ENCODE measurements at regions not wholly inside any gene's neighbourhood (a gene's known extent, or its start where the extent isn't known, plus 50 kb on each side); places are given as distances from the start of the nearest gene placed in this dataset.

DNA sequence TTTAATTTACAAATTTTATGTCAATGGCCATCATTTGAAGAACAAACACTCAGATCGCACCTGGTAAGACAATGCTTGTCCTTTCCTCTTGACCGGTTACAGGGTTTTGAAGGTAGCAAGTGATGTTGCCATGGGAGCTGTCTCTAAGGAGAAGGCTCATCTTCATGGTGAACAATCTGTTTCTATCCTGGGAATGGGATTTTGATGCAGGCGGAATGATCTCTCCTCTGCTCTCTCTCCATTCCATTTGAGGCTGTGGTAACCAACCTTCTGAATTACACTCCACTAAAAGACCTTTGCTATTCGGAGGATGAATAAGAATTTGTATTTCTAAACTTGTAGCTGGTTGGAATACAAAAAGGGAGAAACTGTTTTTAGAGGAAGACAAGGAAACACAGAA lies 57.9 kb upstream of the SLC5A9 start:
- no peak for DNase-seq

DNA sequence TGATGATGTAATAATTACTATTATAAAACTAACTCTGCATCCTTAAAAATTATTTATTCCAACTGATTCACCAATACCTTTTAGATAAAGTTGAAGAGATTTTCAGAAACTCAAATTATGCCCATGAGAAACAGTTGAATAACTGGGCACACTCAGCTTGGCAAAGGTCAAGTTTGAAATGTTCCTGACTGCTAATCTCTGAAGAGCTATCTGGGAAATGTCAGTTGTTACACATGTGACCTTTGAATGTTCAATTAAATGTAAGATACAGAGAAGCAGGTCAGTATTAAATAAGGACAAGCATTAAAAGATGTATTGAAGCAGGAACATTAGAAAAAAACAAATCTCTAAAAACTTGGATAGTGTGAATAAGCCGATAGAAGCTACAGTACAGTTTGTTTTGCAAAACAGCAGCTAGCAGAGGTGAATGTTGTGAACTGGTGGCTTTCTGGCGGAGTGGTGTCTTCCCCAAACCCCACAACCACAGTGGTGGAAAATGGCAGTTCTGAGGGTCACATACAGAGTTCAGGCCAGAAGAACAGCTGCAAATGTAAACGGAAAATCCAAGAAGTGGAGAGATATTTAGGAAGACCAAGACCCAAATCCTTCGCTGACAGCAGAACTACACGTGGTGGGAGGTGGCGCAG lies 61.9 kb upstream of the SLC5A9 start:
- DNase-seq: no peak

DNA sequence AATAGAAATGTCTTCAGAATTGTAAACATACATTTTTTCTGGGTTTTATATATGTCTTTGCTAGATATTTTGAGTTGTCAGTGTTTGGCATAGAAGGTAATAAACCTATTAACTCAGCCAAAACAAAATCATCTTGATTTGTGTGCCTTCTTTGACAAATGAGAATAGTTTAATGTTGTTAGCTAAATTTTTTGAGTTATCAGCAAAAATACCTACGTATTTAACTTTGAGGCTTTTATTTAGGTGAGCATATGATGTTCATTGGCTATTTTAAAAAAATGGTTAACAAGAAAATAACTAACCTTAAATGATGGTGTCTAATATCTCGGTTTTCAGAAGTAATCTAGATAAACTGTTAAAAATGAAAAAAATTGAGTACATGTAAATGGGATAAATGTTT lies 83.2 kb upstream of the SLC5A9 start:
- DNase-seq: no peak

DNA sequence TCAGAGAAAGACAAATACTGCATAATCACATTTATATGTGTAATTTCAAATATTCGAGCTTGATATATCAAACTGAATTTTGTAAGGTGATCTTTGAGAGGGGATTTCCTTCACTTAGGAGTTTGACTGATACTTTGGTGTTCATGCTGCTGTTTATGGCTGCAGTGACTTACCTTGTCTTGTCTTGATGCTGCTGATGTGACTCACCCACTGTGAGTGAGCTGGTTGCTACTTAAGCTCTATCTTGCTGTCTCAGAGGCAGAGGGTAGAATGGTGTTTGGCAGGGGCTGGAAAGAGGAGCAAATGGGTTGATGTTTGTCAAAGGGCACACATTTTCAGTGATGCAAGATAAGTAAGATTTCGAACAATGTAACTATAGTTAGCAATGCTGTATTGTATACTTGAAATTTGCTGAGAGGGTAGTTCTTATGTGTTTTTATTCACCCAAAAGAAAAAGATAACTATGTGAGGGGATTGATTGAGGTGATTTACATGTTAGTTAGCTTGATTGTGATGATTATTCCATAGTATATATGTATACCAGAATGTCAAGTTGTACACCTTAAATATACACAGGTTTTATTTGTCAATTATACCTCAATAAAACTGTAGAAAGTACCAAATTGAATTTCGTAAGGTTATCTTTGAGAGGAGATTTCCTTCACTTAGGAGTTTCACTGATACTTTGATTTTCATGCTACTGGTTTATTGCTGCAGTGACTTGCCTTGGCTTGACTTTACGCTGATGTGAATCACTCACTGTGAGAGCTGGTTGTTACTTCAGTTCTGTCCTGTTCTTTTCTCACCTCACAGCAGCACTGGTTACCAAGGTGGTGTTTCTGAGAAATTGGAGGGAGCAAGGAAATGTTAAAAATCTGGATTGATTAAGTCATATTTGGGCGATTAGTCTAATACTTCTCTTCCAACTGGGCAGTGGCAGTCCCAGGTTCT lies 94.5 kb upstream of the SLC5A9 start:
- DNase-seq: no peak

DNA sequence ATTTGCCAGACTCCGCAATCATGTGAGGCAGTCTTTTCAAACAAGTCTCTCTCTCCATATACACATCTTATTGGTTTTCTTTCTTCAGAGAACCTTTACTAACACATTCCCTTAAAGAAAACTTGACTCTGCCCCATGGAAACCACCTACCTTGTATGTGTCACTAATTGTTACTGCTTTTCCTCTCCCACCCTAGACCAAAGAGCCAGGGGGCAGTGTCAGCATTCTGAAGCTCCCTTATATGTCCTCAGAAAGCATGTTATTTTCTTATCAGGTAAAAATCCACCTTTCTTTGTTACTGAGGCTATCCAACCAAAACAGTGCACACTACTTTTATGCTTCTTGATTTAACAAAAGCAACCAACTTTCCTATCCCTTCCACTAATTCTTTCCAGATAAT lies 98.9 kb upstream of the SLC5A9 start:
- no peak for DNase-seq

DNA sequence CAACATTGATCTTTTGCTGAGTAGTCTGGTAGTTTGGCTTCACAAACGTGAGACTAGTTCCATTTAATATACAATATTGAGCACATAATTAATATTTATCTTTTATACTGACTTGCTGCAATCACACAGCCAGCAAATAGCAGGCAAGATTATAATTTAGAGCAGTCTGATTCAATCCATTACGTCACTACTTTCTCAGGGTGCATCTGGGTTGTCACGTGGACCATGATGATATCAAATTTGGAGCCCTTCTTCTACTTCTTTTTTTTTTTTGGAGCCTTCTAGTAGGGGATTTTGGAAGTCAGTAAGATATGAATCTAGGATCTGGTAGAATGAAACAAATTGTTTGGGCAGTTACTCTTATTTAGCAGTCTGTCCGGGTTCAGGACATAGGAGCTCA lies 100.6 kb upstream of the SLC5A9 start:
- DNase-seq: peak; percentile 18

DNA sequence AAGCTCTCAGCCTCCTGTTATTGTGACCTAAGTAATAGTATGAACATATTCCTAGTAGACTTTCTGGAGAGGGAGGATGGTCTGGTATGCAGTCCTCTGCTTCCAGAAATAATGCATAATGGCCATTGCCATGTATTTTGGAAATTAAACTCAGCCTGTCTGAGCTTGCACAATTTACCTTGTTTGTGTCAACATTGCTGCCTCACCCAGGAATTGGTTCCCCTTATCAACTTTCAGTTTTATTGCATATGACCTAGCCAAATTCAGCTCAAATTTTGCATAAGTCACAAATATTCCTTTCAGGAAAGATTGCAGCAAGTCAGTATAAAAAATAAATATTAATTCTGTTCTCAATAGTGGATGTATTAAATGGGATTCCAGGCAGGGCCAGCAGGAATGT lies 101.9 kb upstream of the SLC5A9 start:
- peak; percentile 45 for DNase-seq

DNA sequence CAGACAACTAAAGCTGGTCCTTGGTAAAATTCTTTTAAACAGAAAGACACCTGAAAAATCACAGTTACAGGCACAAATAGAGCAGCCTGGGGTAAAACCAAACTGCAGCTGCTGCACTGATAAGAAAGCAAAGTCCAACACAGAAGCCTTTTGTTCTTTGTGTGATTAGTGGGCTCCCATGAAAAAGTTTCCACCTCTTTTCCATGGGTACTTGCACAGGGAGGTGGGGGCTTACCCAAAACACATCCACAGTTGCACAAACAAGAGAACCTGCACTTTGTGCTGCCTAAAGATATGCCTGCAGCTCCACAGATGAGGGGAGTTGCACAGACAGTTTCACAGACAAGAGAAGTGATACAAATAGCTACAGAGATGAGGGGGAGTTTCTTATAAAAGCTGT lies 106.7 kb upstream of the SLC5A9 start:
- DNase-seq: no peak

DNA sequence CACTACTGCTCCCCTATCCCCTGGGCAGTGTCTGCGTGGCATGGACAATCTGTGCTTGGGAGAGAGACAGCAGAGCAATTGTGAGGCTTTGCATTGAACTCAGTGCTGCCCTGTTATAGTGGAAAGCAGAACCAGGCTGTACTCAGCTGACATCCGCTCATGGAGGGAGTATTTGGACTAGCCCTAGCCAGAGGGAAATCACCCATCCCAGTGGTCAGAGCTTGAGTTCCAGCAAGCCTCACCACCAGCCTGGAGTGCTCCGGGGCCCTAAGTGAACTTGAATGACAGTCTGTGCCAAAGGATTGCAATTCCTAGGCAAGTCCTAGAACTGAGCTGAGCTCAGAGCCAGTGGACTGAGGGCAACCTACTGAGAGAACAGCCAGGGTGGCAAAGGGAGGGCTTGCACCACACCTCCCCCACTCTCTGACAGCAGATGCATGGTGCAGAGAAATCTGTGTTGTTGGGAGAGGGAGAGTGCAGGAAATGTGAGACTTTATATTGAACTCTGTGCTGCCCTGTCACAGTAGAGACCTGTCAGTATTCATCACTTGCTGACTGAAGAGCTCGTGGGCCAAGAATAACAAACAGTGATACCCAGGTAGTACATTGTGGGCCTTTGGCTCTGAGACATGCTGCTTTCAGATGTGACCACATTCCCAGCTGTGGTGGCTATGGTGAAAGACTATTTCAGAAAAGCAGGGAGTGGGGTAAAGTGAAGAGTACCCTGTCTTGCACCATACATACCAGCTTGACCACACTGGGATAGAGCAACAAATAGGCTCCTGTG lies 107.7 kb upstream of the SLC5A9 start:
- DNase-seq: no peak

DNA sequence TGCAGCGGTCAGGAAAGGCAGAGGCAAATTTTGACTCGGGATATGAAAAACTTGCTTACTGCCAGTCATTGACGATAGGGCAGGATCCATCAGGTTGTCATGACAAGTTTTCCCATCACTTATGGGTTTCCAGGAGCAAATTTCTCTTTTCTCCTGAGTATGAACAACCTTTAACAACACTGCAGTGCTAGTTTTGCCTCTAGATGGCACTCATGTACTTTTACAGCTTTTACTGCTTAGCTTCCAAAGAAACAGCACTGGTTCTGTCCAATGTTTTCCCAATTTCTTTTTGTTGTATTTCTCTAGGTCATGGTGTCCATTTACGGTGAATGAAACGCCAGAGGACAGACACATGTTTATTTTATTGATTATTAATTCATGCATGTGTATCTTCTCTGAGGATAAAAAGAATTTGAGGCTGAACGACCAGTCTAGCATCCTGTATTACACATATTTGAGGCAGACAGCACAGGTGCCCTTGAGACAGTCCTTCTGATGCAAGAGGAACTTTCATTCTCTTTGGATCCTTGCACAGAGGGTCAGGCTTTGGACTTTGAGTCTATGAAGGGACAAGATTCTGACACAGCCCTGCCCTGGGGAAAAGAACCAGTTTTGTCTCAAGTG lies 112.3 kb upstream of the TRABD2B start:
- peak; percentile 76 for DNase-seq

DNA sequence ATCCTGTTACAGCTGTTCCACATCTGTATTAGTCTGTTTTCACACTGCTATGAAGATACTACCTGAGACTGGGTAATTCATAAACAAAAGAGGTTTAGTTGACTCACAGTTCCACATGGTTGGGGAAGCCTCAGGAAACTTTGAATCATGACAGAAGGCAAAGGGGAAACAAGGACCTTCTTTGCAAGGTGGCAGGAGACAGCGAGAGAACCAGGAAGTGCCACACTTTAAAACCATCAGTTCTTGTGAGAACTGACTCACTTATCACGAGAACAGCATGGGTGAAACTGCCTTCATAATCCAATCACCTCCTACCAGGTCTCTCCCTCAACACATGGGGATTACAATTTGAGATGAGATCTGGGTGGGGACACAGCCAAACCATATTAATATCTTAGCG lies 110.3 kb upstream of the TRABD2B start:
- DNase-seq: no peak

DNA sequence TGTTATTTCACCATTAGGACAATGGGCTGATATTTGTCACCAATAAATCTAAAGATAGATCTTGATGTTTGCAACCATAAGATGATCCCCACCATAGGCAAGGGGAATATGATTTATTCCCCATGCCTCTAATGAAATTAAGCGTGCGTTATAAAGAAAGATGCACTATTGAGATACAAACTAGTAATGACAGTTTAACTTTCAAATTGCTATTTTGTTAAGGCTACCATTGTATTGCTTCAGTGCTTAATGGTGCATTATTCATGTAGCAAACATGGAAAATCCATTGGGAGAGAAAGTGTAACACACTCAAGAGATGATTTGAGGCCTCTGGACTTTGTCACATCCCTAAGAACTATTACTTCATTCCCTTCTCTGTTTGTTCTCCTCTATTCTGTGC lies 108.9 kb upstream of the TRABD2B start:
- no peak for DNase-seq

DNA sequence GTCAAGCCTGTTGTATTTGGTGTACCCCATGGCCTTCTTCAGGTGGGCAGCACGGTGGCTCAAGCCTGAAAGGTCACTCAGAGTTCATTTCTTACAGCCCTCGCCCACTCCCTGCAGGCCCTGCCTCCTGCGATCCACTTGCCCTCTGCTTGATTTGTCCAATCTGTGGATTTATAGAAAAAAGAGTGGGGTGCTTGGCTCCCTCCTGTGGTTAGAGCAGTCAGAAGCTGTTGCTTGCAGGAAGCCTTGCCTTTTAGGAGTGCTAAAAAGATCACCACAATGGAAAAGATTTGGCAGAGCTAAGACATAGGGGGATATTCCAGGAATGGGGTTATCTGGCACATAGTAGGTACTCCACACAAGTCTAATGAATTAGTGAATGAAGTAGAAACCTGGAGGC lies 108.0 kb upstream of the TRABD2B start:
- no peak for DNase-seq

DNA sequence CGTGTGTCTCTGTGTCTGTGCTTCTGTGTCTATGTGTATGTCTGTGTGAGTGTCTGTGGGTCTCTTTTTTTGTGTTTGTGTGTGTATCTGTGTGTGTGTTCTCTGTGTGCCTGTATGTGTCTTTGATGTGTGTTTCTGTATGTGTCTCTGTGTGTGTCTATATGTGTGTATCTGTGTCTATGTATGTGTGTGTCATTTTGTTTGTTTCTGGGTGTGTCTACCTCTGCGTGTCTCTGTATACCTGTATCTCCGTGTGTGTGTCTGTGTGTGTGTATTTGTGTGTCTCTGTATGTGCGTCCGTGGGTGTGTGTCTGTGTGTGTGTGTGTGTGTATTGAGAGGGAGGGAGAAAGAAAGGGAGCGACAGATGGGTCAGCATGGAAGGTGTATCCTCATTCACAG lies 106.3 kb upstream of the TRABD2B start:
- DNase-seq: no peak

DNA sequence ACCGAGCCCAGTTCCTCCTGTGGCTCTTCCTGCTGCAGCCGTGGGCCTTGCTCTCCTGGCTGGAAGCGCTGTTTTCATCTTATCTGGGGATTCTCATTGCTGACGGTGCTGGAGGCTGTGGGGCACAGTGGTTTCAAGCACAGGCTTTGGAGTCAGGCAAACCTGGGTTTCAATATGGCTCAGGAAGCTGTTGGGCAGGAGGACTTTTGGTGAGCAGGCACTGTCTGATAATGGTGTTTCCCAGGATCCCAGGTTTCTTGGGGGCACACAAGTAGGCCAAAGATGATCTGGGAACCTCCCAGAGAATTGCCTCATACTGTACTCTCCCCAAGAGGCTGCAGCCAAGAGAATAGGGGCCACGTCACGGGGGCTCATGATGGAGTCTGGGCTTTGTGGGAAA lies 105.6 kb upstream of the TRABD2B start:
- no peak for DNase-seq

DNA sequence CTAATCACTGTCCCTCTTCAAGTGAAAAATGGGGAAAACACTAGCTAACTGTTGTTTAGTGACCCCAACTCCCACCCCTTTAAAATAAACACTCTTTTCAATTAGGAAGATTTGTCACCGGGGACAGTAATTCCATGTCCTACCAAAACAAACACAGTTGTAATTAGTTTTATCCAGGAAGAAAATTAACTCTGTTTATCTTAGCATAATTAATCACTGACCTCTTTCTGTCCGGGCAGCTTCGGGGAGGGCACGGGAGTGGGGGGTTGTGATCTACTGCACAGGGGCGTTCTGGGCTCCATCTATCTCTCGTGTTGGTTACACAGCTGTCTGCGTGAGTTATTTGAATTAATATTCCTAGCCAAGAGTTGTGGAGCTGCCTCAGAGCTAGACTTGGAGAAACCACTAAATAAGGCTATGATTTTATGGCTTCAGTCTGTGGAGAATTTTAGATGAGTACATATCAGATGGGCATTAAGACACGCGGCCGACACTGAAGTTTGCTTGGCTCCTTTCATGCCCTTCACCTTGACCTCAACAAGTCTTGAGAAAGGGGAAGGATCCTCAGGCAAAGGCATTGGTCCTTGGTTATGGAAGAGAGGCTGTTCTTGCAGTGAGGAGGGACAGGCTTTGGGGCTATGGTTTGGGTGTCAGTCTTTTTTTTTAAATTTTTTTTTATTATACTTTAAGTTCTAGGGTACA lies 102.0 kb upstream of the TRABD2B start:
- no peak for DNase-seq

DNA sequence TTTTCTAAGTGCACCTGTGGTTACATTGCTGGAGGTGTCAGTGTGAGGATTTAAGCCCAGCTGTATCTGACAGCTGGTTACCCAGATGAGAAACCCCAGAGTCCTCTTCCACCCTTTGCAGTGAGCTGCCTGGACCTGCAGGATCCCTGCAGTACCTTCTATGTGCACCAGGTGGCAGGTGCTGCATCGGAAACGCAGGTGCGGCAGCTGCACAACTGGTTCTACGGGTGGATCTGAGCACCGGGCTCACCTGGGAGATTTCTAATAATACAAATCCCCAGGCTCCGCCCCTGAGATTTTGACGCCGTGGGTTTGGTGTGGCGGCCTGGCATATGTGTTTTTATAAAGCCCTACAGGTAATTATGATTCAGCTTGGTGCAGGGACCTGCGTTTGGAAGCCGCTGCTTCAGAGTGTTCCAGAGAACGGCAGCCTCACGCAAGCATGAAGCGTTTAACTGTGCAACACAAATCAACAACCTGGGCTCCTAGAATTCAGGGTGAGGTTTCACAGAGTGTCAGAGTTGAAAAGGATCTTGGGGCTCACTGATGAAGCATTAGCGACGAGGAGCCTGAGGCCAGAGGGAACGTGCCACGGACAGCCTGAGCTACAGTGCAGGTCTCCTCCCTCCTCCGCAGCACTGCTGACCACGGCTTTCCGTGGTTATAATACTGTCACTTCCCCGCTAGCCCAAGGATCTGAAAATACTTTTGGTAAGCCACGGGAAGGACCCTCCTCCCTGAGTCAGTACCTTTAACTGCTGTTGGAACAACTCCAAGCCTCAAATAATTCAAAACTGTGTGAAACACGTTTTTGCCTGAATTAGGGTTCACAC lies 96.7 kb upstream of the TRABD2B start:
- peak; percentile 23 for DNase-seq

DNA sequence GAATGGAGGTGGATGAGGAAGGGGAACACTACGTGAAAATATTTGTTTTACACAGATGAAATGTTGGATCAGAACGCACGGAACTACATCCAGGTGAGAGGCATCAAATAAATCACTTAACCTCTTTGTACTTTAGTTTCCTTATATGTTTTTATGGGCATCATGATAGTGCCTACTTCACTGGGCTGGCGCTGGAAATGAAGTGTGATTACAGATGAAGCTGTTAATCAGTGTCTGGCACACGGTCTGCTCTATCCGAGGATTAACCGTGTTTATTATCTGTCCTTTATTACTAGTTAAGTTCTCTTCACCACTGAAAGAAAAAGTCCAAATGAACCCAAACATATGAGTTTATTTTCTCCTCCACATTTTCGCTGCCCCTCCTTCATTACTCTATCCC lies 96.0 kb upstream of the TRABD2B start:
- no peak for DNase-seq

DNA sequence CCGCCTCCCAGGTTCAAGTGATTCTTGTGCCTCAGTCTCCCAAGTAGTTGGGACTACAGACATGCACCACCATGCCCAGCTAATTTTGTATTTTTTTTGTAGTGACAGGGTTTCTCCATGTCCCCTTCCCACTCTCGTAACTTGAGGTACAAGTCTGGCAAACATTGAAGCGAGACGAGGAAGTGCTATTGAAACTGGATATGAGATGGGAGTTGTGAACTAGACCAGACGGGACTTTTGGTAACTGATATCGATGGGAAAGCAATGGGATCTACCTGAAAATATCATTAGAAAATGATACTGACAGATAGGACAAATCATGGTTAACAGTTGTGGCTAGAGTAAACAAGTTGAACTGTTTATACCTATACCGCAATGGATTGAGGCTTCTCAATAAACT lies 95.2 kb upstream of the TRABD2B start:
- no peak for DNase-seq

DNA sequence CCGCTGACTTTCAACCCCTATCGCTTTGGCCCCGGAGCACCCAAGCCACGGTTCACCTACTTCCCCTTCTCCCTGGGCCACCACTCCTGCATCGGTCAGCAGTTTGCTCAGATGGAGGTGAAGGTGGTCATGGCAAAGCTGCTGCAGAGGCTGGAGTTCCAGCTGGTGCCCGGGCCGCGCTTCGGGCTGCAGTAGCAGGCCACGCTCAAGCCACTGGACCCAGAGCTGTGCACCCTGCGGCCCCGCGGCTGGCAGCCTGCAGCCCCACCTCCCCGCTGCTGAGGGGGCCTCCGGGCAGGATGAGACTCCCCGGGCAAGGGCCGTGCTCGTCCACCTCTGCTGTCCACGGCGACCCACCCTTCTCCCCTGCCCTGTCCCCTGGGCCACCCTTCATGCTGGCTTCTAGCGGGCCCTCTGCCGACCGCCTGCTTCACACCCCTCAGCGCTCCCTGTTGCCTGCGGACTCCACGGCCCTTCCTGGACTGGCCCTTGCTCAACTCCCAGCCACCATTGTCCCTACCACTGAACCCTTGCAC lies 92.2 kb upstream of the TRABD2B start:
- DNase-seq: no peak

DNA sequence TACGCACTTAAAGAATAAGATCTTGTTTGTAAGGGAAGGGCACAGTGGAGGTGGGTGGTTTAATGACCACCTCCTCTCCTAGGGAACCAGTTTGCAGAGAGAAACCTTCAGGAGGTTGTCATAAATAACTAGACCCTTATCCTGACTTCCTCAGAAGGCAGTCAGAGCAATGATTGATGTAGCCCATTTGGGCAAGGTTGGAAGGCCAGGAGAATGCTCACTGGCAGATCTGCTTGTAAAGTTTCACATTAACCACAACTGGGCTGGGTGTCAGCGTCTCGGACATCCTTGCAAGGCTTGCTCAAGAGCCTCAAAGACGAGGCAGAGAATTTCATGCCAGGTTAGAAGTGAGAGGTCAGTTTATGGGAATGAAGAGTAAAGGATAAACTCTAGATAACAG lies 87.6 kb upstream of the TRABD2B start:
- DNase-seq: no peak

Data from suppressor macrophage treated with lipopolysaccharide for 4 hours (primary cell).